Liver (tissue), 8 donors: ENCODE measurements at regions not wholly inside any gene's neighbourhood (a gene's known extent, or its start where the extent isn't known, plus 50 kb on each side); places are given as distances from the start of the nearest gene placed in this dataset.

Source experiments
- DNase-seq: peaks from one replicate; pipeline ENCODE4 v3.0.0-alpha.2; 2017; ENCODE audit warnings: low spot score
- H3K27ac ChIP-seq, 2 donors: one replicate each; pipeline ENCODE4 v1.7.0; 2013; ENCODE audit warnings: inconsistent platforms in 2 of 2, low read length in 2 of 2, control low read depth in 1 of 2, low read depth in 1 of 2, mild to moderate bottlenecking in 1 of 2
- H3K27me3 ChIP-seq, 4 donors: one replicate each; pipeline versions ENCODE4 v1.6.1 to v1.7.0; 2013; ENCODE audit warnings: low read length in 3 of 4, inconsistent platforms in 1 of 4, mild to moderate bottlenecking in 1 of 4, moderate library complexity in 1 of 4; ENCODE audit not compliant: control insufficient read depth in 4 of 4, insufficient read depth in 4 of 4
- H3K36me3 ChIP-seq, 4 donors: one replicate each; pipeline versions ENCODE4 v1.6.1 to v1.7.0; 2013; ENCODE audit warnings: low read length in 3 of 4, mild to moderate bottlenecking in 3 of 4, low read depth in 1 of 4, moderate library complexity in 1 of 4; ENCODE audit not compliant: control insufficient read depth in 4 of 4, insufficient read depth in 3 of 4
- H3K4me1 ChIP-seq, 4 donors: one replicate each; pipeline versions ENCODE4 v1.6.1 to v1.7.0; 2013; ENCODE audit warnings: low read length in 3 of 4, mild to moderate bottlenecking in 3 of 4, moderate library complexity in 1 of 4; ENCODE audit not compliant: control insufficient read depth in 4 of 4, insufficient read depth in 4 of 4
- H3K4me3 ChIP-seq, 3 donors: one replicate each; pipeline versions ENCODE4 v1.6.1 to v1.7.0; 2013; ENCODE audit warnings: low read length in 3 of 3, control low read depth in 1 of 3, low read depth in 1 of 3, mild to moderate bottlenecking in 1 of 3
- H3K9ac ChIP-seq, 2 donors: one replicate each; pipeline ENCODE4 v1.7.0; 2013; ENCODE audit warnings: low read length in 2 of 2, mild to moderate bottlenecking in 2 of 2, moderate library complexity in 2 of 2, control low read depth in 1 of 2, low read depth in 1 of 2
- H3K9me3 ChIP-seq, 4 donors: one replicate each; pipeline versions ENCODE4 v1.6.1 to v1.7.0; 2013; ENCODE audit warnings: low read length in 3 of 4; ENCODE audit not compliant: control insufficient read depth in 4 of 4
- EGR1 ChIP-seq, 2 donors: IDR thresholded peaks; 2 replicates each; pipeline ENCODE4 v1.6.1; 2016 to 2018; ENCODE audit warnings: antibody characterized with exemption in 2 of 2, low read depth in 2 of 2
- FOXA1 ChIP-seq: IDR thresholded peaks from 2 replicates; pipeline ENCODE4 v1.6.1; 2016; ENCODE audit warnings: antibody characterized with exemption
- FOXA2 ChIP-seq: IDR thresholded peaks from 2 replicates; pipeline ENCODE4 v1.6.1; 2016; ENCODE audit warnings: antibody characterized with exemption
- GABPA ChIP-seq, 2 donors: IDR thresholded peaks in 1 of 2; conservative IDR thresholded peaks in 1 of 2; 2 replicates each; pipeline ENCODE4 v1.6.1; 2016; ENCODE audit warnings: antibody characterized with exemption in 2 of 2, mild to moderate bottlenecking in 1 of 2, moderate library complexity in 1 of 2
- HNF4A ChIP-seq, 2 donors: conservative IDR thresholded peaks; 2 replicates each; pipeline ENCODE4 v1.6.1; 2016; ENCODE audit warnings: antibody characterized with exemption in 2 of 2, mild to moderate bottlenecking in 2 of 2
- HNF4G ChIP-seq: IDR thresholded peaks from 2 replicates; pipeline ENCODE4 v1.6.1; 2016; ENCODE audit warnings: antibody characterized with exemption
- JUND ChIP-seq, 2 donors: IDR thresholded peaks; 2 replicates each; pipeline ENCODE4 v1.6.1; 2016; ENCODE audit warnings: antibody characterized with exemption in 2 of 2
- RAD21 ChIP-seq, 2 donors: IDR thresholded peaks; 2 replicates each; pipeline ENCODE4 v1.6.1; 2016; ENCODE audit warnings: antibody characterized with exemption in 2 of 2, mild to moderate bottlenecking in 2 of 2
- RXRA ChIP-seq, 2 donors: IDR thresholded peaks; 2 replicates each; pipeline ENCODE4 v1.6.1; 2017 to 2018; ENCODE audit warnings: antibody characterized with exemption in 2 of 2, mild to moderate bottlenecking in 1 of 2
- TAF1 ChIP-seq: conservative IDR thresholded peaks from 2 replicates; pipeline ENCODE4 v1.6.1; 2016; ENCODE audit warnings: antibody characterized with exemption, mild to moderate bottlenecking
- YY1 ChIP-seq: IDR thresholded peaks from 2 replicates; pipeline ENCODE4 v1.6.1; 2016; ENCODE audit warnings: antibody characterized with exemption, mild to moderate bottlenecking
- whole genome bisulfite sequencing: extraction: QIAGEN DNeasy Blood & Tissue Kit; methylation state at CpG from one replicate; pipeline ENCODE4 v1.1.7; 2013; 5-methylcytosine and 5-hydroxymethylcytosine counted together
- TF ChIP-seq, protein P1 (sequence below): fragments of 150-350 bp; IDR thresholded peaks from 2 replicates; pipeline ENCODE4 v1.5.1; 2017; ENCODE audit warnings: improper control_type of control experiment, low read depth, low read length; ENCODE audit not compliant: missing input control
- TF ChIP-seq, protein P2 (sequence below): IDR thresholded peaks from 2 replicates; pipeline ENCODE4 v1.6.1; 2016; ENCODE audit warnings: antibody characterized with exemption
- TF ChIP-seq, protein P3 (sequence below): IDR thresholded peaks from 2 replicates; pipeline ENCODE4 v1.6.1; 2016; ENCODE audit warnings: antibody characterized with exemption
- TF ChIP-seq, protein P4 (sequence below): IDR thresholded peaks from 2 replicates; pipeline ENCODE4 v1.6.1; 2016; ENCODE audit warnings: antibody characterized with exemption
- TF ChIP-seq, protein P5 (sequence below): IDR thresholded peaks from 2 replicates; pipeline ENCODE4 v1.6.1; 2016; ENCODE audit warnings: antibody characterized with exemption, mild to moderate bottlenecking
- donor health status: healthy.
- donor health status: healthy.
- donor health status: healthy.
- donor health status: healthy.
- donor health status: healthy.

DNA sequence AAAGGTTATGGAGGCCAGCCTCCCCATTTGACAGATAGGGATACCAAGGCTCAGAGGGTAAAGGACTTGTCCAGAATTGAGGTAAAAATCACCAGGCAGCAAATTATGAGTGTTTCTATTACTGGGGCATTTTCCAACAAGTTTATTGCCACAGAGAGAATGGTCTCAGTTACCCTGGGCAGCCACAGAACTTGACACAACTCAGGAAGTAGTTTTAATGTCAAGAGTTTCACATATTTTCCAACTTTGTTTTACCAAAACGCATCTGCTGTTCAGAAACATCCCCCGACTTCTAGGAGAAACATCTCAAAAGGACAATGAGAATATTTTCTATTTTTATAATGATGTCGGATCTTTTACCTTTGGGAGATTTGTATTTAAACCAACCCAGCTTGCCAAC is 107.5 kb upstream of the MRPS22 start:
- no peak for DNase-seq
- TF ChIP-seq RXRA (IDR thresholded peaks at IDR 0.05), result no peak
- no peak for TF ChIP-seq JUND (IDR thresholded peaks at IDR 0.05)
- TF ChIP-seq RAD21 (IDR thresholded peaks at IDR 0.05), result no peak
- TF ChIP-seq, protein P1, sequence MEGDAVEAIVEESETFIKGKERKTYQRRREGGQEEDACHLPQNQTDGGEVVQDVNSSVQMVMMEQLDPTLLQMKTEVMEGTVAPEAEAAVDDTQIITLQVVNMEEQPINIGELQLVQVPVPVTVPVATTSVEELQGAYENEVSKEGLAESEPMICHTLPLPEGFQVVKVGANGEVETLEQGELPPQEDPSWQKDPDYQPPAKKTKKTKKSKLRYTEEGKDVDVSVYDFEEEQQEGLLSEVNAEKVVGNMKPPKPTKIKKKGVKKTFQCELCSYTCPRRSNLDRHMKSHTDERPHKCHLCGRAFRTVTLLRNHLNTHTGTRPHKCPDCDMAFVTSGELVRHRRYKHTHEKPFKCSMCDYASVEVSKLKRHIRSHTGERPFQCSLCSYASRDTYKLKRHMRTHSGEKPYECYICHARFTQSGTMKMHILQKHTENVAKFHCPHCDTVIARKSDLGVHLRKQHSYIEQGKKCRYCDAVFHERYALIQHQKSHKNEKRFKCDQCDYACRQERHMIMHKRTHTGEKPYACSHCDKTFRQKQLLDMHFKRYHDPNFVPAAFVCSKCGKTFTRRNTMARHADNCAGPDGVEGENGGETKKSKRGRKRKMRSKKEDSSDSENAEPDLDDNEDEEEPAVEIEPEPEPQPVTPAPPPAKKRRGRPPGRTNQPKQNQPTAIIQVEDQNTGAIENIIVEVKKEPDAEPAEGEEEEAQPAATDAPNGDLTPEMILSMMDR, result no peak
- TF ChIP-seq, protein P2, sequence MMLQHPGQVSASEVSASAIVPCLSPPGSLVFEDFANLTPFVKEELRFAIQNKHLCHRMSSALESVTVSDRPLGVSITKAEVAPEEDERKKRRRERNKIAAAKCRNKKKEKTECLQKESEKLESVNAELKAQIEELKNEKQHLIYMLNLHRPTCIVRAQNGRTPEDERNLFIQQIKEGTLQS, result no peak
- TF ChIP-seq HNF4G, result no peak
- TF ChIP-seq, protein P3, sequence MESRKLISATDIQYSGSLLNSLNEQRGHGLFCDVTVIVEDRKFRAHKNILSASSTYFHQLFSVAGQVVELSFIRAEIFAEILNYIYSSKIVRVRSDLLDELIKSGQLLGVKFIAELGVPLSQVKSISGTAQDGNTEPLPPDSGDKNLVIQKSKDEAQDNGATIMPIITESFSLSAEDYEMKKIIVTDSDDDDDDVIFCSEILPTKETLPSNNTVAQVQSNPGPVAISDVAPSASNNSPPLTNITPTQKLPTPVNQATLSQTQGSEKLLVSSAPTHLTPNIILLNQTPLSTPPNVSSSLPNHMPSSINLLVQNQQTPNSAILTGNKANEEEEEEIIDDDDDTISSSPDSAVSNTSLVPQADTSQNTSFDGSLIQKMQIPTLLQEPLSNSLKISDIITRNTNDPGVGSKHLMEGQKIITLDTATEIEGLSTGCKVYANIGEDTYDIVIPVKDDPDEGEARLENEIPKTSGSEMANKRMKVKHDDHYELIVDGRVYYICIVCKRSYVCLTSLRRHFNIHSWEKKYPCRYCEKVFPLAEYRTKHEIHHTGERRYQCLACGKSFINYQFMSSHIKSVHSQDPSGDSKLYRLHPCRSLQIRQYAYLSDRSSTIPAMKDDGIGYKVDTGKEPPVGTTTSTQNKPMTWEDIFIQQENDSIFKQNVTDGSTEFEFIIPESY, result no peak
- no peak for TF ChIP-seq YY1
- TF ChIP-seq HNF4A (conservative IDR thresholded peaks at IDR 0.05), result no peak
- TF ChIP-seq, protein P4, sequence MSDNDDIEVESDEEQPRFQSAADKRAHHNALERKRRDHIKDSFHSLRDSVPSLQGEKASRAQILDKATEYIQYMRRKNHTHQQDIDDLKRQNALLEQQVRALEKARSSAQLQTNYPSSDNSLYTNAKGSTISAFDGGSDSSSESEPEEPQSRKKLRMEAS, result no peak
- no peak for TF ChIP-seq EGR1 (IDR thresholded peaks at IDR 0.05; ENCODE audit: low read depth in 2 of 2)
- TF ChIP-seq FOXA1, result no peak
- TF ChIP-seq, protein P5, sequence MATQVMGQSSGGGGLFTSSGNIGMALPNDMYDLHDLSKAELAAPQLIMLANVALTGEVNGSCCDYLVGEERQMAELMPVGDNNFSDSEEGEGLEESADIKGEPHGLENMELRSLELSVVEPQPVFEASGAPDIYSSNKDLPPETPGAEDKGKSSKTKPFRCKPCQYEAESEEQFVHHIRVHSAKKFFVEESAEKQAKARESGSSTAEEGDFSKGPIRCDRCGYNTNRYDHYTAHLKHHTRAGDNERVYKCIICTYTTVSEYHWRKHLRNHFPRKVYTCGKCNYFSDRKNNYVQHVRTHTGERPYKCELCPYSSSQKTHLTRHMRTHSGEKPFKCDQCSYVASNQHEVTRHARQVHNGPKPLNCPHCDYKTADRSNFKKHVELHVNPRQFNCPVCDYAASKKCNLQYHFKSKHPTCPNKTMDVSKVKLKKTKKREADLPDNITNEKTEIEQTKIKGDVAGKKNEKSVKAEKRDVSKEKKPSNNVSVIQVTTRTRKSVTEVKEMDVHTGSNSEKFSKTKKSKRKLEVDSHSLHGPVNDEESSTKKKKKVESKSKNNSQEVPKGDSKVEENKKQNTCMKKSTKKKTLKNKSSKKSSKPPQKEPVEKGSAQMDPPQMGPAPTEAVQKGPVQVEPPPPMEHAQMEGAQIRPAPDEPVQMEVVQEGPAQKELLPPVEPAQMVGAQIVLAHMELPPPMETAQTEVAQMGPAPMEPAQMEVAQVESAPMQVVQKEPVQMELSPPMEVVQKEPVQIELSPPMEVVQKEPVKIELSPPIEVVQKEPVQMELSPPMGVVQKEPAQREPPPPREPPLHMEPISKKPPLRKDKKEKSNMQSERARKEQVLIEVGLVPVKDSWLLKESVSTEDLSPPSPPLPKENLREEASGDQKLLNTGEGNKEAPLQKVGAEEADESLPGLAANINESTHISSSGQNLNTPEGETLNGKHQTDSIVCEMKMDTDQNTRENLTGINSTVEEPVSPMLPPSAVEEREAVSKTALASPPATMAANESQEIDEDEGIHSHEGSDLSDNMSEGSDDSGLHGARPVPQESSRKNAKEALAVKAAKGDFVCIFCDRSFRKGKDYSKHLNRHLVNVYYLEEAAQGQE, result no peak
- no peak for TF ChIP-seq TAF1
- Histone ChIP-seq H3K36me3 (no peaks in the 10 kb centered on the region), H3K9me3 (no peaks in the 10 kb centered on the region), H3K9ac (no peak overlapping the region), H3K4me3 (no peak overlapping the region), H3K27me3 (no peaks in the 10 kb centered on the region), H3K4me1 (no peaks in the 10 kb centered on the region), H3K27ac (no peak overlapping the region)
- 85% methylated on average over 3 of the region's 3 CpGs for WGBS

DNA sequence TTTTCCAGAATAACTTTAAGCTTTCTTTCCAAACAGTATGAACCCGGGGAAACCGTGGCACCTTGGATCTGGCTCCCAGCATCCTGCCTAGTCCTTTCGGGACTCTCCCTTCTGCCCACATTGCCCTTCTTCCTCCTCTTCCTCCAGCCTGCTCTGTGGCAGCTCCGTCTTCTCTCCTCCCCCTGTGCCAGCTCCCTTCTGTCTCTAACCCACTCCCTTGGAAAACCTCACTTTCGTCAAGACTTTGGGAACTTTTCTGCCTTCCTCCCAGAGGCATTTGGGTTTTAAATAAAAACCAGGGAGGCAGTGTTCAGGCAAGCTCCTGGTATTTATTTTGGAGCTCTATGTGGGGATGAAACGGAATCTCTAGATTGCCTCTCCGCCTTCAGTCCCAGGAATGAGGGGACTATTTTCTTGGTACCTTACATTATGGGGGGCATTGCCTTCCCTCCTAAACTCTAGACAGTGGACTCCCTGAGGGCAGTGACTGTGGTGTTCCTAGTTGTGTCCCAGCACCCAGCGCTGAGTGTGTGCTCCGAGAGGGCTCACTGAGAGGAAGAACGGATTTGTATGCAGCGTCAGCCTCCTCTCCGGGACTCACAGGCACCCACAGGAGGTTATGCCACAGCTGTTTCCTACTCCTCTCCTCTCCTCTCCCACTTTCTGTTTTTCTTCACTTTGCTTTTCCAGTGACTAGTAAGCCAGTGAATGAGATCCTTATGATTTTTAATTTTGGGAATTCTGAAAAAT is 105.4 kb upstream of the MRPS22 start:
- Histone ChIP-seq H3K27ac (no peak overlapping the region), H3K9me3 (no peaks in the 10 kb centered on the region), H3K36me3 (no peaks in the 10 kb centered on the region), H3K4me1 (no peaks in the 10 kb centered on the region), H3K4me3 (no peak overlapping the region), H3K27me3 (no peaks in the 10 kb centered on the region), H3K9ac (no peak overlapping the region)
- WGBS, result 78% methylated on average over 12 of the region's 12 CpGs
- no peak for DNase-seq
- TF ChIP-seq YY1 (no peak), EGR1 (IDR thresholded peaks at IDR 0.05; ENCODE audit: low read depth in 2 of 2) (no peak), FOXA2 (no peak), HNF4G (no peak), GABPA (IDR thresholded peaks at IDR 0.05 in 1 of 2, conservative IDR thresholded peaks at IDR 0.05 in 1 of 2) (no peak), RAD21 (IDR thresholded peaks at IDR 0.05) (no peak), TAF1 (no peak), RXRA (IDR thresholded peaks at IDR 0.05) (no peak), FOXA1 (no peak), HNF4A (conservative IDR thresholded peaks at IDR 0.05) (no peak)
- TF ChIP-seq, protein P4, result no peak
- TF ChIP-seq, protein P2, result no peak
- TF ChIP-seq, protein P3, result no peak
